ENCODE measurements at regions not wholly inside any gene's neighbourhood (a gene's known extent, or its start where the extent isn't known, plus 50 kb on each side); places are given as distances from the start of the nearest gene placed in this dataset.

- DNase-seq = no peak
Measured at GRCh38 chr2:49248506-49248905, 94.2 kb upstream of the FSHR start.

GRCh38 chr2:49241991-49242390 lies 87.7 kb upstream of the FSHR start:
- DNase-seq = no peak

GRCh38 chr2:49241501-49241900 lies 87.2 kb upstream of the FSHR start:
- DNase-seq = no peak

GRCh38 chr2:49240608-49241007 lies 86.3 kb upstream of the FSHR start:
- DNase-seq = no peak

GRCh38 chr2:49238604-49238960 lies 84.3 kb upstream of the FSHR start:
- no peak for DNase-seq

GRCh38 chr2:49237867-49238603 lies 83.7 kb upstream of the FSHR start:
- no peak for DNase-seq

GRCh38 chr2:49236316-49236715 lies 82.0 kb upstream of the FSHR start:
- no peak for DNase-seq

GRCh38 chr2:49226360-49226759 lies 72.0 kb upstream of the FSHR start:
- no peak for DNase-seq

- DNase-seq = no peak
Measured at GRCh38 chr2:49225126-49225525, 70.8 kb upstream of the FSHR start.

- no peak for DNase-seq
Measured at GRCh38 chr2:49224426-49225010, 70.2 kb upstream of the FSHR start.

GRCh38 chr2:49222975-49223528 lies 68.7 kb upstream of the FSHR start:
- DNase-seq = no peak

- DNase-seq = no peak
Measured at GRCh38 chr2:49219741-49220140, 65.4 kb upstream of the FSHR start.

- no peak for DNase-seq
Measured at GRCh38 chr2:49210191-49210590, 55.9 kb upstream of the FSHR start.

GRCh38 chr2:49207204-49207603 lies 52.9 kb upstream of the FSHR start:
- no peak for DNase-seq
